ENCODE measurements at regions not wholly inside any gene's neighbourhood (a gene's known extent, or its start where the extent isn't known, plus 50 kb on each side); places are given as distances from the start of the nearest gene placed in this dataset.

- no peak overlapping the region for H3K27ac Mint-ChIP-seq
- POLR2A ChIA-PET = no interaction called here
- no peaks in the 10 kb centered on the region for H3K27me3 Mint-ChIP-seq
- H3K4me3 Mint-ChIP-seq = no peak overlapping the region
- no peaks in the 10 kb centered on the region for H3K9me3 Mint-ChIP-seq
- TF ChIP-seq CTCF (IDR thresholded peaks at IDR 0.05) = no peak
- CTCF ChIA-PET = no interaction called here
- H3K4me1 Mint-ChIP-seq = no peaks in the 10 kb centered on the region
- no peaks in the 10 kb centered on the region for H3K36me3 Mint-ChIP-seq (ENCODE audit: low read depth)
- intact Hi-C loops (cut with micrococcal nuclease) = no loop called here
- no peak for DNase-seq
- ATAC-seq (ENCODE audit: low read depth) = no peak
Measured at GRCh38 chrY:13053501-13053900, 148.8 kb downstream of the DDX3Y start.

DNA sequence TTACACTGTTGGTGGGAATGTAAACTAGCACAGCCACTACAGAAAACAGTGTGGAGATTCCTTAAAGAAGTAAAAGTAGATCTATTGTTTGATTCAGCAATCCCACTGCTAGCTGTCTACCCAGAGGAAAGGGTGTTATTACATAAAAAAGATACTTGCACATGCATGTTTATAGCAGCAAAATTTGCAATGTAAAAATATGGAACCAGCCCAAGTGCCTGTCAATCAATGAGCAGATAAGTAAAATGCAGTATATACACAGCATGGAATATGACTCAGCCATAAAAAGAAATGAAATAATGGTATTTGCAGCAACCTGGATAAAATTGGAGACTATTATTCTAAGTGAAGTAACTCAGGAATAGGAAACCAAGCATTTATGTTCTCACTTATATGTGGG, 161.7 kb downstream of the DDX3Y start:
- intact Hi-C loops (cut with micrococcal nuclease) = no loop called here
- no peaks in the 10 kb centered on the region for H3K36me3 Mint-ChIP-seq (ENCODE audit: low read depth)
- CTCF ChIA-PET = no interaction called here
- H3K27me3 Mint-ChIP-seq = no peaks in the 10 kb centered on the region
- POLR2A ChIA-PET = no interaction called here
- no peak overlapping the region for H3K27ac Mint-ChIP-seq
- H3K4me3 Mint-ChIP-seq = no peak overlapping the region
- DNase-seq (no peak), ATAC-seq (ENCODE audit: low read depth) (no peak)
- no peaks in the 10 kb centered on the region for H3K9me3 Mint-ChIP-seq
- no peak for TF ChIP-seq CTCF (IDR thresholded peaks at IDR 0.05)
- no peaks in the 10 kb centered on the region for H3K4me1 Mint-ChIP-seq

- Mint-ChIP-seq H3K27ac (no peak overlapping the region), H3K4me1 (no peaks in the 10 kb centered on the region), H3K36me3 (ENCODE audit: low read depth) (no peaks in the 10 kb centered on the region), H3K9me3 (no peaks in the 10 kb centered on the region), H3K4me3 (no peak overlapping the region), H3K27me3 (no peaks in the 10 kb centered on the region)
- DNase-seq = no peak
- CTCF ChIA-PET = no interaction called here
- intact Hi-C loops (cut with micrococcal nuclease) = no loop called here
- POLR2A ChIA-PET = no interaction called here
- ATAC-seq (ENCODE audit: low read depth) = no peak
- no peak for TF ChIP-seq CTCF (IDR thresholded peaks at IDR 0.05)
Measured at GRCh38 chrY:13068696-13069095, 164.0 kb downstream of the DDX3Y start.

- ChIA-PET POLR2A (no interaction called here), CTCF (no interaction called here)
- Mint-ChIP-seq H3K4me3 (no peak overlapping the region), H3K27me3 (no peaks in the 10 kb centered on the region), H3K9me3 (no peaks in the 10 kb centered on the region), H3K4me1 (no peaks in the 10 kb centered on the region), H3K36me3 (ENCODE audit: low read depth) (no peaks in the 10 kb centered on the region), H3K27ac (no peak overlapping the region)
- intact Hi-C loops (cut with micrococcal nuclease) = no loop called here
- DNase-seq (no peak), ATAC-seq (ENCODE audit: low read depth) (no peak)
- no peak for TF ChIP-seq CTCF (IDR thresholded peaks at IDR 0.05)
Measured at GRCh38 chrY:13069111-13069510, 164.4 kb downstream of the DDX3Y start.

GRCh38 chrY:13082748-13083147, 178.1 kb downstream of the DDX3Y start:
- Mint-ChIP-seq H3K27me3 (no peaks in the 10 kb centered on the region), H3K4me3 (no peak overlapping the region), H3K36me3 (ENCODE audit: low read depth) (no peaks in the 10 kb centered on the region), H3K9me3 (no peaks in the 10 kb centered on the region), H3K27ac (no peak overlapping the region), H3K4me1 (no peaks in the 10 kb centered on the region)
- no peak for DNase-seq
- intact Hi-C loops (cut with micrococcal nuclease) = no loop called here
- TF ChIP-seq CTCF (IDR thresholded peaks at IDR 0.05) = no peak
- ChIA-PET CTCF (no interaction called here), POLR2A (no interaction called here)
- ATAC-seq (ENCODE audit: low read depth) = no peak

Measured in activated B cell treated with CpG ODN at 0.5 μM for 24 hours (primary cell).